ENCODE measurements at regions not wholly inside any gene's neighbourhood (a gene's known extent, or its start where the extent isn't known, plus 50 kb on each side); places are given as distances from the start of the nearest gene placed in this dataset.
"Not testable (repeated sequence)": the region's sequence is repeated elsewhere in the genome, so short reads cannot be mapped to it uniquely, and the experiment has no call there.

GRCh38 chr2:195252018-195252417 lies 405.0 kb upstream of the SLC39A10 start:
- no peak for DNase-seq (ENCODE audit: low read depth)
- TF ChIP-seq, protein P1, sequence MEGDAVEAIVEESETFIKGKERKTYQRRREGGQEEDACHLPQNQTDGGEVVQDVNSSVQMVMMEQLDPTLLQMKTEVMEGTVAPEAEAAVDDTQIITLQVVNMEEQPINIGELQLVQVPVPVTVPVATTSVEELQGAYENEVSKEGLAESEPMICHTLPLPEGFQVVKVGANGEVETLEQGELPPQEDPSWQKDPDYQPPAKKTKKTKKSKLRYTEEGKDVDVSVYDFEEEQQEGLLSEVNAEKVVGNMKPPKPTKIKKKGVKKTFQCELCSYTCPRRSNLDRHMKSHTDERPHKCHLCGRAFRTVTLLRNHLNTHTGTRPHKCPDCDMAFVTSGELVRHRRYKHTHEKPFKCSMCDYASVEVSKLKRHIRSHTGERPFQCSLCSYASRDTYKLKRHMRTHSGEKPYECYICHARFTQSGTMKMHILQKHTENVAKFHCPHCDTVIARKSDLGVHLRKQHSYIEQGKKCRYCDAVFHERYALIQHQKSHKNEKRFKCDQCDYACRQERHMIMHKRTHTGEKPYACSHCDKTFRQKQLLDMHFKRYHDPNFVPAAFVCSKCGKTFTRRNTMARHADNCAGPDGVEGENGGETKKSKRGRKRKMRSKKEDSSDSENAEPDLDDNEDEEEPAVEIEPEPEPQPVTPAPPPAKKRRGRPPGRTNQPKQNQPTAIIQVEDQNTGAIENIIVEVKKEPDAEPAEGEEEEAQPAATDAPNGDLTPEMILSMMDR (IDR thresholded peaks at IDR 0.05; ENCODE audit: insufficient read depth, low read depth, low read length), result no peak

GRCh38 chr2:195251214-195251613 lies 405.8 kb upstream of the SLC39A10 start:
- no peak overlapping the region for H3K4me3 ChIP-seq (ENCODE audit: low read depth, low read length)
- DNase-seq (ENCODE audit: low read depth), result no peak
- TF ChIP-seq, protein P1 (IDR thresholded peaks at IDR 0.05; ENCODE audit: insufficient read depth, low read depth, low read length), result no peak

More at GRCh38 chr2:195252018-195252417, 405.0 kb upstream of the SLC39A10 start:
- no peak overlapping the region for H3K4me3 ChIP-seq (ENCODE audit: low read depth, low read length)

DNA sequence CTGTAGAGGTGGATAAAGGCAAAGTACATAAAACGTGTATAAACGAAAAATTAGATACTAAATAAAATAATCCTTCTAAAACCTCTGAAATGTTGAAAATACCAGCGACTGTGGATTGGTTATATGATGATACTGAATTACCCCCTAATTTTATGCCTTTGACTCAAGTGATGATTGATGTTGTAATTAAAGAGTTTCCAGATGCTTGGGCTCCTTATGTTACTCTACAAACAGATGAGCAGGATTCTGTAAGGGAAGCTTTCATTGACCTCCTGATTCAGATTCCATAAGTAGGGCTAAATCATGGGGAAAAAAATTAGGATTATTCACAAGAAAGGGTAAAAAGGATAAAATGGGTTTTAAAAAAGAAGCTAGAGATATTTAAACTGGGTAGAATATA lies 418.2 kb upstream of the SLC39A10 start:
- TF ChIP-seq, protein P1 (IDR thresholded peaks at IDR 0.05; ENCODE audit: insufficient read depth, low read depth, low read length), result no peak
- H3K4me3 ChIP-seq (ENCODE audit: low read depth, low read length), result no peak overlapping the region
- no peak for DNase-seq (ENCODE audit: low read depth)

- TF ChIP-seq, protein P1 (IDR thresholded peaks at IDR 0.05; ENCODE audit: insufficient read depth, low read depth, low read length), result no peak
- no peak overlapping the region for H3K4me3 ChIP-seq (ENCODE audit: low read depth, low read length)
- no peak for DNase-seq (ENCODE audit: low read depth)
These were observed 418.6 kb upstream of the SLC39A10 start for GRCh38 chr2:195238379-195238778.

- DNase-seq (ENCODE audit: low read depth); H3K4me3 ChIP-seq (ENCODE audit: low read depth, low read length): not testable (repeated sequence)
These were observed 428.5 kb upstream of the SLC39A10 start for GRCh38 chr2:195228547-195228946.

- TF ChIP-seq, protein P1 (IDR thresholded peaks at IDR 0.05; ENCODE audit: insufficient read depth, low read depth, low read length), result no peak
- DNase-seq (ENCODE audit: low read depth), result no peak
- no peak overlapping the region for H3K4me3 ChIP-seq (ENCODE audit: low read depth, low read length)
These were observed 443.0 kb upstream of the SLC39A10 start for GRCh38 chr2:195214072-195214471.

GRCh38 chr2:195212586-195212985 lies 444.4 kb upstream of the SLC39A10 start:
- H3K4me3 ChIP-seq (ENCODE audit: low read depth, low read length), result no peak overlapping the region
- DNase-seq (ENCODE audit: low read depth), result no peak
- TF ChIP-seq, protein P1 (IDR thresholded peaks at IDR 0.05; ENCODE audit: insufficient read depth, low read depth, low read length), result no peak

Measured in fibroblast of villous mesenchyme (primary cell).